Keratinocyte (primary cell): ENCODE measurements at regions not wholly inside any gene's neighbourhood (a gene's known extent, or its start where the extent isn't known, plus 50 kb on each side); places are given as distances from the start of the nearest gene placed in this dataset.

ENCODE experiments used
- CTCF ChIP-seq, 3 experiments: IDR thresholded peaks in 1 of 3; conservative IDR thresholded peaks in 1 of 3; optimal IDR thresholded peaks in 1 of 3; 2 replicates in 2 of 3; 3 replicates in 1 of 3; pipeline versions ENCODE3 to v1.5.1; 2011; ENCODE audit warnings: low read length in 3 of 3, mild to moderate bottlenecking in 3 of 3, moderate library complexity in 2 of 3, control low read depth in 1 of 3, inconsistent platforms in 1 of 3; ENCODE audit not compliant: insufficient read depth in 2 of 3; ENCODE audit errors: extremely low read depth in 1 of 3
- EZH2 ChIP-seq: IDR thresholded peaks from one replicate; pipeline ENCODE4 v1.6.1; 2012; ENCODE audit warnings: inconsistent platforms, mild to moderate bottlenecking, low read length, moderate library complexity

GRCh38 chr6:144986271-144986670 lies 701.1 kb downstream of the UTRN start:
- TF ChIP-seq CTCF (optimal IDR thresholded peaks at IDR 0.05 in 1 of 3, IDR thresholded peaks at IDR 0.05 in 1 of 3, conservative IDR thresholded peaks at IDR 0.05 in 1 of 3; ENCODE audit: extremely low read depth in 1 of 3, insufficient read depth in 2 of 3, low read length in 3 of 3) (no peak), EZH2 (no peak)
